Breast epithelium (tissue), 4 donors: ENCODE measurements at regions not wholly inside any gene's neighbourhood (a gene's known extent, or its start where the extent isn't known, plus 50 kb on each side); places are given as distances from the start of the nearest gene placed in this dataset.

Experiments
- DNase-seq, 2 donors: peaks; one replicate each; pipeline ENCODE4 v3.0.0-alpha.2; 2019; ENCODE audit warnings: low spot score in 2 of 2
- H3K27ac ChIP-seq, 2 donors: fragments of 200-600 bp; sonication (generic) in 1 of 2; one replicate each; pipeline ENCODE4 v1.5.1; 2016 to 2019; ENCODE audit warnings: mild to moderate bottlenecking in 1 of 2
- H3K27me3 ChIP-seq, 2 donors: fragments of 200-600 bp; sonication (generic) in 1 of 2; one replicate each; pipeline versions ENCODE4 v1.5.1 to v1.6.0; 2017 to 2019; ENCODE audit warnings: control low read depth in 1 of 2, mild to moderate bottlenecking in 1 of 2
- H3K36me3 ChIP-seq: fragments of 200-600 bp; one replicate; pipeline ENCODE4 v1.5.1; 2019
- H3K4me1 ChIP-seq, 2 donors: fragments of 200-600 bp; sonication (generic); one replicate each; pipeline ENCODE4 v1.5.1; 2016 to 2019; ENCODE audit warnings: control low read depth in 1 of 2
- H3K4me3 ChIP-seq, 3 donors: fragments of 200-600 bp; sonication (generic); 1 replicate in 2 of 3; 2 replicates in 1 of 3; pipeline ENCODE4 v1.5.1; 2016 to 2019; ENCODE audit warnings: mild to moderate bottlenecking in 3 of 3, moderate library complexity in 2 of 3
- H3K9me3 ChIP-seq, 2 donors: fragments of 200-600 bp; sonication (generic) in 1 of 2; one replicate each; pipeline ENCODE4 v1.5.1; 2016 to 2019; ENCODE audit warnings: control low read depth in 1 of 2
- CTCF ChIP-seq, 3 donors: fragments of 450-650 bp; IDR thresholded peaks; one replicate each; pipeline ENCODE4 v1.5.1; 2016 to 2017; ENCODE audit warnings: antibody characterized with exemption in 3 of 3, mild to moderate bottlenecking in 3 of 3, moderate library complexity in 3 of 3
- POLR2A ChIP-seq: fragments of 450-650 bp; IDR thresholded peaks from one replicate; pipeline ENCODE4 v1.6.1; 2016; ENCODE audit warnings: antibody characterized with exemption, mild to moderate bottlenecking, moderate library complexity
- POLR2AphosphoS5 ChIP-seq, 3 donors: sonication (generic); formaldehyde crosslinking; IDR thresholded peaks; one replicate each; pipeline ENCODE4 v1.6.1; 2017; ENCODE audit warnings: antibody characterized with exemption in 3 of 3
- intact Hi-C: fragments of 100-400 bp; cut with DNase I; formaldehyde crosslinking; loops from one replicate; pipeline ENCODE4 v1.15.1; 2023; ENCODE audit warnings: low total_unique reads

DNA sequence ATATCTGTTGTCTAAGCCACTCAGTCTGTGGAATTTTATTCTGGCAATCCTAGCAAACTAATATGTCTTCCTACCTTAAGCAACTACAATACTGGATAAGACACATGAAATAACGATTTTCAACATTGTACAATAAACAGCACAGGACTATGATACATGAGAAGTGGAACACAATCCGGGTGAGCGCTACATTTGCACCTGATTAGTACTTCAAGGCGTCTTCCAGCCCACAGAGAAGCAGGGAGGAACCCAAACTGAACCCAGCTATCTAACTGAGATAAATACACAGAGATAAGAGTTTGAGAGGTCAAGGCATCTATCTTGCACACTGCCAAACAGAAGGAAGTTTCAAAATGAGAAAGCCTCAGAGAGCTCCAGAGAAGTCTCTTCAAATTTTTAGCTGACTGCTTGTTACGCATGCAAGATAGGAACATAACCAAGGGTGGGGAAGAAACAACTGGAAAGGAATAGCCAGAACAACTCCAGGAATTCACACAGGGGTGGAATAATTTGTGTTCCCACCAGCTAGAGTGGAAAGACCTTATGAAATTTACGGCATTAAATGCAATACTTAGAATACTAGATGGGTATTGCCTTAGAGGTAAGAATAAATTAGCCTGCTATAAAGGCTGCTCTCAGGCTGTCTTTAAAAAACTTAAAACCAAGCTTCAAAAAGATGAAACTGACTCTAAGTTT lies 481.8 kb downstream of the MTRR start:
- no peaks in the 10 kb centered on the region for H3K36me3 ChIP-seq
- H3K4me1 ChIP-seq = no peaks in the 10 kb centered on the region
- no peaks in the 10 kb centered on the region for H3K27me3 ChIP-seq
- peaks cover 0 to 9% of the 10 kb centered on the region in 2 donors for H3K9me3 ChIP-seq
- TF ChIP-seq POLR2A (no peak), CTCF (IDR thresholded peaks at IDR 0.05) (no peak), POLR2AphosphoS5 (IDR thresholded peaks at IDR 0.05) (no peak)
- no peak for DNase-seq
- no peak overlapping the region for H3K4me3 ChIP-seq
- H3K27ac ChIP-seq = no peak overlapping the region
- intact Hi-C loops = no loop called here

GRCh38 chr5:8355981-8356380 lies 487.0 kb downstream of the MTRR start:
- intact Hi-C loops = no loop called here
- Histone ChIP-seq H3K4me1 (no peaks in the 10 kb centered on the region), H3K9me3 (no peaks in the 10 kb centered on the region), H3K36me3 (no peaks in the 10 kb centered on the region), H3K27me3 (no peaks in the 10 kb centered on the region), H3K4me3 (no peak overlapping the region), H3K27ac (no peak overlapping the region)
- TF ChIP-seq POLR2AphosphoS5 (IDR thresholded peaks at IDR 0.05) (no peak), CTCF (IDR thresholded peaks at IDR 0.05) (no peak), POLR2A (no peak)
- no peak for DNase-seq

GRCh38 chr5:8360012-8360411 lies 491.1 kb downstream of the MTRR start:
- H3K27ac ChIP-seq = no peak overlapping the region
- TF ChIP-seq POLR2AphosphoS5 (IDR thresholded peaks at IDR 0.05) (no peak), CTCF (IDR thresholded peaks at IDR 0.05) (no peak), POLR2A (no peak)
- no peak for DNase-seq
- H3K9me3 ChIP-seq = no peaks in the 10 kb centered on the region
- H3K4me3 ChIP-seq = no peak overlapping the region
- no peaks in the 10 kb centered on the region for H3K4me1 ChIP-seq
- no peaks in the 10 kb centered on the region for H3K27me3 ChIP-seq
- intact Hi-C loops = no loop called here
- no peaks in the 10 kb centered on the region for H3K36me3 ChIP-seq

DNA sequence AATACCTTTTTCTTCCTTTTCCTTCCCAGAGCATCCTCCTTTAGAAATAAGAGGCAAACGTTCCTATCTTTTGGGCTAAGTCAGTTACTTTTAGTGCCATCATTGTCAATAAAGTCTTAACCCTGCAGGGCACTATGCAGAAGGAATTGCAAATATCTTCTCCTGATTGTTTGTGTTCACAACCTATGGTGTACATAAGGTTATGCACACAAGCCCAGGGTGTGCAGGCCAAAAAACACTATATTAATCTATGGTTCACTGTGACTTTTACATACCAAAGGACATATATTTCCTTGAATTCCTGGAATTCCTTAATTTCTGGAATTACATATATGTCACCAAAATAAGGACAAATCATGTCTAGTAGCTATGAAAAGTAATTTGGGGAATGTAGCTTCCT lies 493.5 kb downstream of the MTRR start:
- intact Hi-C loops = no loop called here

More for the DNA sequence above, 493.5 kb downstream of the MTRR start:
- H3K27me3 ChIP-seq = no peaks in the 10 kb centered on the region
- no peaks in the 10 kb centered on the region for H3K9me3 ChIP-seq
- H3K36me3 ChIP-seq = no peaks in the 10 kb centered on the region
- no peak overlapping the region for H3K4me3 ChIP-seq
- H3K4me1 ChIP-seq = no peaks in the 10 kb centered on the region
- DNase-seq = no peak
- no peak for TF ChIP-seq POLR2A
- TF ChIP-seq CTCF (IDR thresholded peaks at IDR 0.05) = no peak
- TF ChIP-seq POLR2AphosphoS5 (IDR thresholded peaks at IDR 0.05) = no peak
- no peak overlapping the region for H3K27ac ChIP-seq
